ENCODE measurements at regions not wholly inside any gene's neighbourhood (a gene's known extent, or its start where the extent isn't known, plus 50 kb on each side); places are given as distances from the start of the nearest gene placed in this dataset.

DNA sequence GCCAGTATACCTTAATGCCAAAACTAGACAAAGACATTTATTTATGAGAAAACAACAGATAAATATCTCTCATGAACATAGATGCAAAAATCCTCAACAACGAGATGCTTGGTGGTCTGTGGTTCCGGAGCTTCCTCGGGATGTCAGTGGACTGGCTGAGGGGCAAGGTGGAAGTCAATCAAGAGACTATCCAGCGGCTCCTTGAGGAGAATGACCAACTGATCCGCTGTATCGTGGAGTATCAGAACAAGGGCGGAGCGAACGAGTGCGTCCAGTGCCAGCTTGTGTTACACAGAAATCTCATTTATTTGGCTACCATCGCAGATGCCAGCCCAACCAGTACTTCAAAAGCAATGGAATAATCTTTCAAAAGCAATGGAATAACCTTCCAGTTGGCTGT is 60.0 kb upstream of the PARD3 start:
- TF ChIP-seq, protein P1, sequence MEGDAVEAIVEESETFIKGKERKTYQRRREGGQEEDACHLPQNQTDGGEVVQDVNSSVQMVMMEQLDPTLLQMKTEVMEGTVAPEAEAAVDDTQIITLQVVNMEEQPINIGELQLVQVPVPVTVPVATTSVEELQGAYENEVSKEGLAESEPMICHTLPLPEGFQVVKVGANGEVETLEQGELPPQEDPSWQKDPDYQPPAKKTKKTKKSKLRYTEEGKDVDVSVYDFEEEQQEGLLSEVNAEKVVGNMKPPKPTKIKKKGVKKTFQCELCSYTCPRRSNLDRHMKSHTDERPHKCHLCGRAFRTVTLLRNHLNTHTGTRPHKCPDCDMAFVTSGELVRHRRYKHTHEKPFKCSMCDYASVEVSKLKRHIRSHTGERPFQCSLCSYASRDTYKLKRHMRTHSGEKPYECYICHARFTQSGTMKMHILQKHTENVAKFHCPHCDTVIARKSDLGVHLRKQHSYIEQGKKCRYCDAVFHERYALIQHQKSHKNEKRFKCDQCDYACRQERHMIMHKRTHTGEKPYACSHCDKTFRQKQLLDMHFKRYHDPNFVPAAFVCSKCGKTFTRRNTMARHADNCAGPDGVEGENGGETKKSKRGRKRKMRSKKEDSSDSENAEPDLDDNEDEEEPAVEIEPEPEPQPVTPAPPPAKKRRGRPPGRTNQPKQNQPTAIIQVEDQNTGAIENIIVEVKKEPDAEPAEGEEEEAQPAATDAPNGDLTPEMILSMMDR (IDR thresholded peaks at IDR 0.05): no peak
- ATAC-seq: no peak
- no peaks in the 10 kb centered on the region for H3K27me3 ChIP-seq (ENCODE audit: control insufficient read depth, insufficient read depth, low read length)
- H3K27ac ChIP-seq (ENCODE audit: low read length): no peak overlapping the region
- no peak overlapping the region for H3K4me3 ChIP-seq (ENCODE audit: low read length)
- no peaks in the 10 kb centered on the region for H3K4me1 Mint-ChIP-seq
- H3K4me1 ChIP-seq (ENCODE audit: control insufficient read depth, insufficient read depth, low read length): no peaks in the 10 kb centered on the region
- H3K4me3 Mint-ChIP-seq: no peak overlapping the region
- no peaks in the 10 kb centered on the region for H3K9me3 ChIP-seq (ENCODE audit: control insufficient read depth, insufficient read depth, low read length)
- no peak for DNase-seq
- WGBS (ENCODE audit: insufficient coverage): 96% methylated on average over 11 of the region's 11 CpGs
- H3K27me3 Mint-ChIP-seq (ENCODE audit: low read depth in 2 of 2): peaks cover 5 to 9% of the 10 kb centered on the region in 2 donors
- intact Hi-C loops (cut with micrococcal nuclease): no loop called here
- no peak overlapping the region for H3K27ac Mint-ChIP-seq
- peaks cover 0 to 2% of the 10 kb centered on the region in 2 donors for H3K9me3 Mint-ChIP-seq
- H3K36me3 ChIP-seq (ENCODE audit: control insufficient read depth, insufficient read depth, low read length): no peaks in the 10 kb centered on the region
- no peaks in the 10 kb centered on the region for H3K36me3 Mint-ChIP-seq

DNA sequence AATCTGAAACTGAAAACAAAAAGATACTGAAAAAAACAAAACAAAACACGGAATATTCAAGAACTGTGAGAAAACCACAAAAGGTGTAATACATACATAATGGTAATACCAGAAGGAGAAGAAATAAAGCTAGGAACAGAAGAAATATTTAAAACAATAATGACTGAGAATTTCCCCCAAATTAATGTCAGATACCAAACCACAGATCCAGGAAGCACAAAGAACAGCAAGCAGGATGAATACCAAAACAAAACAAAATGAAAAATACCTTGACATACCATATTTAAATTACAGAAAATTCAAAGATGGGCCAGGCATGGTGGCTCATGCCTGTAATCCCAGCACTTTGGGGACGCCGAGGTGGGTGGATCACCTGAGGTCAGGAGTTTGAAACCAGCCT is 57.7 kb upstream of the PARD3 start:
- Histone ChIP-seq H3K27ac (ENCODE audit: low read length) (no peak overlapping the region), H3K36me3 (ENCODE audit: control insufficient read depth, insufficient read depth, low read length) (no peaks in the 10 kb centered on the region), H3K4me3 (ENCODE audit: low read length) (no peak overlapping the region), H3K4me1 (ENCODE audit: control insufficient read depth, insufficient read depth, low read length) (no peaks in the 10 kb centered on the region), H3K9me3 (ENCODE audit: control insufficient read depth, insufficient read depth, low read length) (no peaks in the 10 kb centered on the region), H3K27me3 (ENCODE audit: control insufficient read depth, insufficient read depth, low read length) (no peaks in the 10 kb centered on the region)
- H3K9me3 Mint-ChIP-seq: peaks cover 0 to 2% of the 10 kb centered on the region in 2 donors
- no peaks in the 10 kb centered on the region for H3K4me1 Mint-ChIP-seq
- DNase-seq: no peak
- H3K27me3 Mint-ChIP-seq (ENCODE audit: low read depth in 2 of 2): peaks cover 5 to 19% of the 10 kb centered on the region in 2 donors
- TF ChIP-seq, protein P1 (IDR thresholded peaks at IDR 0.05): no peak
- H3K36me3 Mint-ChIP-seq: no peaks in the 10 kb centered on the region
- 100% methylated on average over 2 of the region's 3 CpGs for WGBS (ENCODE audit: insufficient coverage)
- intact Hi-C loops (cut with micrococcal nuclease): no loop called here
- no peak overlapping the region for H3K4me3 Mint-ChIP-seq
- no peak for ATAC-seq
- no peak overlapping the region for H3K27ac Mint-ChIP-seq

DNA sequence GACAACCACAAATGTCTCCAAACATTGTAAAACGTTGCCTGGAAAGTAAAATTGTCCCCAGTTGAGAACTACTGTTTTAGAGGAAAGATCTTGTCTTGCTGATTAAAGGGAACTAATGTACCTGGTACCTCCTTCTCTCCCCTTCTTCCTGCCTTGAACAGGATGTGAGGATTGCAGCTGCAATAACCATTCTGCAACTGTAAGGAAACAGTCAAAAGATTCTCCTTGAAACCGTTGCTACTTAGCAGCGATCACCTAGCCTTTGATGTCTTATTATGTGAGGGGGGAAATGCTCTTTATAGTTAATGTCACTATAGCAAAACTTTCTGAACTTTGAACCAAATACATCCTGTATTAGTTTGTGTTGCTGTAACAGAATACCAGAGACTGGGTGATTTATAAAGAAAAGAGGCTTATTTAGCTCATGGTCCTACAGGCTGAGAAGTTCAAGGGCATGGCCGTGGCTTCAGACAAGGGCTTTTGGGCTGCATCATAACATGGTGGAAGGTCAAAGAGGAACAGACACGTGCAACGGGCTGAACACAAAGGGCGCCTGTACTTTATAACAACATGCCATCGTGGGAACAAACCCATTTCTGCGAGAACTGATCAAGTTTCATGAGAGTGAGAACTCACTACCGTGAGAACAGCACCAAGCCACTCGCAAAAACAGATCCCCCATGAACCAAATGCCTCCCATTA is 54.2 kb upstream of the PARD3 start:
- no peaks in the 10 kb centered on the region for H3K36me3 Mint-ChIP-seq
- Histone ChIP-seq H3K27ac (ENCODE audit: low read length) (no peak overlapping the region), H3K4me1 (ENCODE audit: control insufficient read depth, insufficient read depth, low read length) (no peaks in the 10 kb centered on the region), H3K36me3 (ENCODE audit: control insufficient read depth, insufficient read depth, low read length) (no peaks in the 10 kb centered on the region), H3K4me3 (ENCODE audit: low read length) (no peak overlapping the region), H3K9me3 (ENCODE audit: control insufficient read depth, insufficient read depth, low read length) (no peaks in the 10 kb centered on the region), H3K27me3 (ENCODE audit: control insufficient read depth, insufficient read depth, low read length) (no peaks in the 10 kb centered on the region)
- peaks cover 0 to 2% of the 10 kb centered on the region in 2 donors for H3K9me3 Mint-ChIP-seq
- ATAC-seq: no peak
- H3K4me3 Mint-ChIP-seq: no peak overlapping the region
- no peak for DNase-seq
- H3K4me1 Mint-ChIP-seq: no peaks in the 10 kb centered on the region
- TF ChIP-seq, protein P1 (IDR thresholded peaks at IDR 0.05): no peak
- H3K27ac Mint-ChIP-seq: no peak overlapping the region
- intact Hi-C loops (cut with micrococcal nuclease): no loop called here
- WGBS (ENCODE audit: insufficient coverage): 75% methylated on average over 10 of the region's 11 CpGs
- H3K27me3 Mint-ChIP-seq (ENCODE audit: low read depth in 2 of 2): peaks cover 5 to 19% of the 10 kb centered on the region in 2 donors

DNA sequence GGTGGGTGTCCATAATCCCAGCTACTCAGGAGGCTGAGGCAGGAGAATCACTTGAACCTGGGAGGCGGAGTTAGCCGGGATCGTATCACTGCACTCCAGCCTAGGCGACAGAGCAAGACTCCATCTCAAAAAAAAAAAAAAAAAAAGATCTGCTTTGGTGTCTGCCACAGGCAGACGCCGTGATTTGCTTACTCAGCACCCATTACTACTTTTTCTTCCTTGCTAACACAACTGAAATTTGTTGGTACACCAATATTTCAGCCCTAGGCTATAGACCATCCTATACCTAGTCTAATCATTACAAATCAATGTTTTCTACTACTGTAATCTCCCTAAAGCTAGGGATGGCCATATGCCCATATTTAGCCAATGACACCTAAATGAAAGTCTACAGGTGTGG is 53.5 kb upstream of the PARD3 start:
- no peak for DNase-seq

More for the DNA sequence above, 53.5 kb upstream of the PARD3 start:
- Mint-ChIP-seq H3K4me3 (no peak overlapping the region), H3K36me3 (no peaks in the 10 kb centered on the region), H3K27me3 (ENCODE audit: low read depth in 2 of 2) (peaks cover 5 to 19% of the 10 kb centered on the region in 2 donors), H3K4me1 (no peaks in the 10 kb centered on the region), H3K9me3 (peaks cover 0 to 2% of the 10 kb centered on the region in 2 donors), H3K27ac (no peak overlapping the region)
- H3K4me1 ChIP-seq (ENCODE audit: control insufficient read depth, insufficient read depth, low read length): no peaks in the 10 kb centered on the region
- intact Hi-C loops (cut with micrococcal nuclease): no loop called here
- whole genome bisulfite sequencing (ENCODE audit: insufficient coverage): 94% methylated on average over 6 of the region's 6 CpGs
- H3K4me3 ChIP-seq (ENCODE audit: low read length): no peak overlapping the region
- H3K27me3 ChIP-seq (ENCODE audit: control insufficient read depth, insufficient read depth, low read length): no peaks in the 10 kb centered on the region
- no peak for ATAC-seq
- no peak overlapping the region for H3K27ac ChIP-seq (ENCODE audit: low read length)
- H3K36me3 ChIP-seq (ENCODE audit: control insufficient read depth, insufficient read depth, low read length): no peaks in the 10 kb centered on the region
- H3K9me3 ChIP-seq (ENCODE audit: control insufficient read depth, insufficient read depth, low read length): no peaks in the 10 kb centered on the region
- TF ChIP-seq, protein P1 (IDR thresholded peaks at IDR 0.05): no peak
